Astrocyte (in vitro differentiated cells and primary cell): ENCODE measurements at regions not wholly inside any gene's neighbourhood (a gene's known extent, or its start where the extent isn't known, plus 50 kb on each side); places are given as distances from the start of the nearest gene placed in this dataset.
"Not testable (repeated sequence)": the region's sequence is repeated elsewhere in the genome, so short reads cannot be mapped to it uniquely, and the experiment has no call there.

Experiments used
- EZH2 ChIP-seq: IDR thresholded peaks from 2 replicates; pipeline ENCODE4 v1.6.1; 2012; ENCODE audit warnings: mild to moderate bottlenecking, low read length, inconsistent platforms; ENCODE audit not compliant: insufficient read depth
- TF ChIP-seq, protein P1 (sequence below): IDR thresholded peaks from 2 replicates; pipeline ENCODE4 v1.5.1; 2011; ENCODE audit warnings: low read depth, mild to moderate bottlenecking, inconsistent platforms, low read length, moderate library complexity; ENCODE audit not compliant: insufficient read depth

DNA sequence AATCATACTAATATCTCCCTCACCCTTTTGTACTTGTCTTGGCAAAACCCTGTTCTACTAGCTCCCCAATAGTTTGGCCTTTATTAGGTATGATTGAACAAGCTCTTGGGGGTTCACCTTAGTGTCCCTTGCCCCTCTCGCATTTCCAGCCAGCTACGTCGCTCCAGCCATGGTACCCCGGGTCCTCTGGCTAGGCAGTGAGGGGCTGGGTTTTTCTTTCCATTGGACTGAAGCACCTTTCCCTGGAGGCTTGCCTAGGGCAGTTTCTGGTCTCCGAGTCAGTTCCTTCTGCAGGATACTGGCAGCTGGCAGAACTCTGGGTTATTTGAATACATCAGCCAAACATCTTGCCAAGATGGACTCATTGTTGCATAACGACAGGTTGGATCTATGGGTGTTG, 76.3 kb upstream of the NBPF19 start:
- TF ChIP-seq, protein P1, sequence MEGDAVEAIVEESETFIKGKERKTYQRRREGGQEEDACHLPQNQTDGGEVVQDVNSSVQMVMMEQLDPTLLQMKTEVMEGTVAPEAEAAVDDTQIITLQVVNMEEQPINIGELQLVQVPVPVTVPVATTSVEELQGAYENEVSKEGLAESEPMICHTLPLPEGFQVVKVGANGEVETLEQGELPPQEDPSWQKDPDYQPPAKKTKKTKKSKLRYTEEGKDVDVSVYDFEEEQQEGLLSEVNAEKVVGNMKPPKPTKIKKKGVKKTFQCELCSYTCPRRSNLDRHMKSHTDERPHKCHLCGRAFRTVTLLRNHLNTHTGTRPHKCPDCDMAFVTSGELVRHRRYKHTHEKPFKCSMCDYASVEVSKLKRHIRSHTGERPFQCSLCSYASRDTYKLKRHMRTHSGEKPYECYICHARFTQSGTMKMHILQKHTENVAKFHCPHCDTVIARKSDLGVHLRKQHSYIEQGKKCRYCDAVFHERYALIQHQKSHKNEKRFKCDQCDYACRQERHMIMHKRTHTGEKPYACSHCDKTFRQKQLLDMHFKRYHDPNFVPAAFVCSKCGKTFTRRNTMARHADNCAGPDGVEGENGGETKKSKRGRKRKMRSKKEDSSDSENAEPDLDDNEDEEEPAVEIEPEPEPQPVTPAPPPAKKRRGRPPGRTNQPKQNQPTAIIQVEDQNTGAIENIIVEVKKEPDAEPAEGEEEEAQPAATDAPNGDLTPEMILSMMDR = not testable (repeated sequence)
- TF ChIP-seq EZH2 = not testable (repeated sequence)
